Fibroblast of lung (primary cell): ENCODE measurements at regions not wholly inside any gene's neighbourhood (a gene's known extent, or its start where the extent isn't known, plus 50 kb on each side); places are given as distances from the start of the nearest gene placed in this dataset.

Experiments used
- EZH2 ChIP-seq: IDR thresholded peaks from 2 replicates; pipeline ENCODE4 v1.5.1; 2012; ENCODE audit warnings: low read length, control low read depth, mild to moderate bottlenecking; ENCODE audit errors: missing control alignments
- TF ChIP-seq, protein P1 (sequence below), 2 donors: IDR thresholded peaks in 1 of 2; conservative IDR thresholded peaks in 1 of 2; 1 replicate in 1 of 2; 2 replicates in 1 of 2; pipeline ENCODE4 v1.5.1; 2011 to 2012; ENCODE audit warnings: low read length in 2 of 2, control low read depth in 1 of 2, inconsistent platforms in 1 of 2, low read depth in 1 of 2, mild to moderate bottlenecking in 1 of 2

DNA sequence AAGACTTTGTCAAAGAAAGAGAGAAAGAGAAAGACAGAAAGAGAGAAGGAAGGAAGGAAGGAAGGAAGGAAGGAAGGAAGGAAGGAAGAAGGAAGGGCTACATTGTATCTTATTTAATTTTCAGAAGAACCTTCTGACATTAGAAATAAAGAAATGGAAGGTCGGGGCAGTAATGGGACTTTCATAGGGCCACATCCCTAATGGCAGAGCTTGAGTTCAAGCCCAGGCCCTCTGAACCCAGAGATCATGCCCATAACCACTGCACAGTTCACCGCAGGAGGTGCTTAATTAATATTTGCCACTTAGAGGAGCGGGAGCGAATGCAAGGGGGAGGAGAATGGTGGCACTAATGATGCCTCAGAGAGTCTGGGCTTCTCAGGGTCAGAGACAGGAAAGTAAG is 233.3 kb downstream of the MN1 start:
- TF ChIP-seq, protein P1, sequence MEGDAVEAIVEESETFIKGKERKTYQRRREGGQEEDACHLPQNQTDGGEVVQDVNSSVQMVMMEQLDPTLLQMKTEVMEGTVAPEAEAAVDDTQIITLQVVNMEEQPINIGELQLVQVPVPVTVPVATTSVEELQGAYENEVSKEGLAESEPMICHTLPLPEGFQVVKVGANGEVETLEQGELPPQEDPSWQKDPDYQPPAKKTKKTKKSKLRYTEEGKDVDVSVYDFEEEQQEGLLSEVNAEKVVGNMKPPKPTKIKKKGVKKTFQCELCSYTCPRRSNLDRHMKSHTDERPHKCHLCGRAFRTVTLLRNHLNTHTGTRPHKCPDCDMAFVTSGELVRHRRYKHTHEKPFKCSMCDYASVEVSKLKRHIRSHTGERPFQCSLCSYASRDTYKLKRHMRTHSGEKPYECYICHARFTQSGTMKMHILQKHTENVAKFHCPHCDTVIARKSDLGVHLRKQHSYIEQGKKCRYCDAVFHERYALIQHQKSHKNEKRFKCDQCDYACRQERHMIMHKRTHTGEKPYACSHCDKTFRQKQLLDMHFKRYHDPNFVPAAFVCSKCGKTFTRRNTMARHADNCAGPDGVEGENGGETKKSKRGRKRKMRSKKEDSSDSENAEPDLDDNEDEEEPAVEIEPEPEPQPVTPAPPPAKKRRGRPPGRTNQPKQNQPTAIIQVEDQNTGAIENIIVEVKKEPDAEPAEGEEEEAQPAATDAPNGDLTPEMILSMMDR (conservative IDR thresholded peaks at IDR 0.05 in 1 of 2, IDR thresholded peaks at IDR 0.05 in 1 of 2; ENCODE audit: low read depth in 1 of 2, low read length in 2 of 2) = no peak
- no peak for TF ChIP-seq EZH2
